SKM-1 treated with dmso at 0.1 percent for 144 hours (cell line): ENCODE measurements at regions not wholly inside any gene's neighbourhood (a gene's known extent, or its start where the extent isn't known, plus 50 kb on each side); places are given as distances from the start of the nearest gene placed in this dataset.

Experiments used
- DNase-seq: peaks from one replicate; lab custom pipeline; 2025; ENCODE audit not compliant: unreplicated experiment; lab: John Stamatoyannopoulos, UW

- DNase-seq = no peak
Measured at GRCh38 chr2:234732404-234733092, 219.3 kb upstream of the SH3BP4 start.

- DNase-seq = no peak
Measured at GRCh38 chr2:234731236-234731635, 220.6 kb upstream of the SH3BP4 start.

GRCh38 chr2:234730066-234730640 is 221.7 kb upstream of the SH3BP4 start:
- DNase-seq = no peak

- no peak for DNase-seq
Measured at GRCh38 chr2:234725528-234726264, 226.1 kb upstream of the SH3BP4 start.

DNA sequence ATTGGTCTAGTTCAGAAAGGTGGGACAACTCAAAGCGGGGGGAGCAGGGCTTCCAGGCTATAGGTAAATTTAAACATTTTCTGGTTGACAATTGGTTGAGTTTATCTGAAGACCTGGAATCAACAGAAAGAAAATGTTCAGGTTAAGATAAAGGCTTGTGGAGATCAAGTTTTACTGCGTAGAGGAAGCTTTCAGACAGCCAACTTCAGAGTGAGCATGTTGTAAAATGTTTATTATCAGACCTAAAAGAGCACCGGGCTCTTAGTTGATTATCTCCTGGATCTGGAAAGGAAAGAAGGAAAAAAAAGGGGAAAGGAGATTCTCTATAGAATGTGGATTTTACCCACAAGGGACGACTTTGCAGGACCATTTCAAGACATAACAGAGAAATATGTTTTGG is 227.0 kb upstream of the SH3BP4 start:
- DNase-seq = no peak

GRCh38 chr2:234723400-234723799 is 226.5 kb upstream of the ARL4C start:
- no peak for DNase-seq

- DNase-seq = no peak
Measured at GRCh38 chr2:234722176-234722575, 225.3 kb upstream of the ARL4C start.

DNA sequence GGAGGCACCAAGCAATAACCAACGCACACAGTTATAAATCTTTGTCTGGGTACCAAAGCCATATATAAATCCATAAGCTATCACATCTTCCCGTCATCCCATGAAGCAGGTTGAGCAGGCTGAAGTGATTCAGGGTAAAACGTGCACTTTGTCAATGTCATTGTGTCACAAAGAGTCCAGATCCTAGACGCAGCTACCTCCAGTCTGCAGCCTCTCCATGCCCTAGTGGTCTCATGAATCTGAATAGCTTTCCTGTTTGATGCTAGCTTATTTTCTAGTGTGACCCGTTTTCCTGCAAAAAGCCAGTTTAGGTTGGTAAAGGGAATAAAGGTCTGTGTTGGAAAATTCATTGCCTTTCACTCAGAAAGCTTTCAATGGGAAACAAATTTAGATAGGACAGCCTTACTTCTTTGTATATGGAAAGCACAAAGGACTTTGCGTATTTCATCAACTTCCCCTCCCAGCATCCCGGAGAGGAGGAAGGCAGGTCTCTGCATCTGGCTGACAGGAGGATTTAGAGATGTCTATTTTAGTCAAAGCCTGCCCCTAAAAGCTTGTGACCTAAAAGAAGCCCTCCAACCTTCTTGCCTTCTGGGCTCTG is 222.3 kb upstream of the ARL4C start:
- no peak for DNase-seq

DNA sequence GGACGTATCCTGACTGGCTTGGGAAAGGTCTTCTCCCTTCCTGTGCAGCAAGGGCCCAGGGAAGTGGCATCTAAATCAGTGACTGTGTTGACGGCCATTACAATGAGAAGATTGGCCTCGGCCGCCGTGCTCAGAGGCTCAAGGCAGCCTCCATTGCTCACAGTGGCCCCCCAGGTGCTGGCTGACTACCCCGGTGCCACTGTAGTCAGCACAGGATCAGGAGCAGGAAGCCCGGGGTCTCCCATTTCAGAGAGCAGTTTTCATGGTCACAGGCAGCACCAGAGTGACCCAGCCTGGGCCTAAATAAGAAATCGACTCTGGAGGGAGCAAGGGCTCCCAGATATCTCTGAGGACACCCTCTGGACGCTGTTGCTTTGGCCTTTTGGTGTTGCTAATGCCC is 219.4 kb upstream of the ARL4C start:
- DNase-seq = no peak

GRCh38 chr2:234715671-234716250 is 218.9 kb upstream of the ARL4C start:
- no peak for DNase-seq

DNA sequence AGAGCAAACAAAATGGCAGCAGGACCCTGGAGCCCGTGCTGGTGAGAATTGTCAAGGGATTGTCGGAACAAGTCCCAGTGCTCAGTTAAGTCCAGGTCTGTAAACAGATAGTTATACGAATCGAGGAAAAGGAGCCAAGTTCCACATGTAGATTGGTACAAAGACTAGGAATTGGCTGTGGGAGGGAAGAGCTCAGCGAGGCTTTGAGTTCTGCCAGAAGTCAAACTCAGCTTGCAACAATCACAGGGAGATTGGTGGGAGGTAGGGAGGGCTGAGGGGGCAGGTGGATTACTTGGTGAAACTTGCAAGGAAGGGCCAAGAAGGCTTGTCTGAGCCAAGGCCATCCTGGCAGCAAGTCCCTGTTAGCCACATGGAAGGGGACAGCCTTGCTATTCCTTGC is 217.8 kb upstream of the ARL4C start:
- no peak for DNase-seq

DNA sequence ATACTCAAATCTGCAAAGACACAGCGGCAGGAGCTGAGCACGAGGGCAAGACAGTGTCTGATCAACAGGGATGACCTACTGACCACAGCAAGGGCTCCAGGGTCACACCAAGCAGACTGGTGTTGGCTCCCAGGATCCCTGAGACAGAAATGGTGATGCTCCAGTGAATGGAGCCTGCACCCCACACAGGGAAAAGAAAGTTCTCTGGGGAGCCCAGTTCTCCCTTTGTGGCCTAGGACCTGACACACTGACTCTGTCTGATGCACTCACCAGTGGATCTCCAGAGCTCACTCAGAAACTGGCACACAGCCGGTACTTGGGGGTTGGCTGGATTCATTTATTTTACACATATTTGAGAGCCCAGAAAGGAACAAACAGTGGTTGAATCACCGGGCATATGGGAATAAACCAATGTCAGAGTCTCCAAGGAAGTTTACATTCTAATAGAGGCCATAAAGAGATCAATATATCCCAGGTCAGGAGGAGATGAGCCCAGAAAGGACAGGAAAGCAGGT is 215.6 kb upstream of the ARL4C start:
- DNase-seq = no peak

DNA sequence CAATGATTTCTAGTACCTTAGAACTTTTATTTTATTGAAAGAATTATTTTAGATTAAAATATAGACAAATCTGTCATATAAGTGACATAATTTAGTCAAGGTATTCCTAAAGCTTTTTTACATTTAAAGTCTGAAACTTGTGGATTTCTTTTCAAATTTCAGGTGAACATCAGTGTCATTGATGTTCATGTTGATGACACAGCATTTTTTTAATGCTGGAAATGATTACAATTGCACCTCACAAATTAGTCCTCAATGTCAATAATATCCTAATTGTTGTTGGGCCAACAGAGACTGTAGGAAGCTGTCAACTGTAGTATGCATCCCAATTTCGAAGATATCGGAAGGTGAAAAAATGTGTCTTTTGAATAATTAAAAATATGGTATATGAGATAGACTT is 214.4 kb upstream of the ARL4C start:
- no peak for DNase-seq

DNA sequence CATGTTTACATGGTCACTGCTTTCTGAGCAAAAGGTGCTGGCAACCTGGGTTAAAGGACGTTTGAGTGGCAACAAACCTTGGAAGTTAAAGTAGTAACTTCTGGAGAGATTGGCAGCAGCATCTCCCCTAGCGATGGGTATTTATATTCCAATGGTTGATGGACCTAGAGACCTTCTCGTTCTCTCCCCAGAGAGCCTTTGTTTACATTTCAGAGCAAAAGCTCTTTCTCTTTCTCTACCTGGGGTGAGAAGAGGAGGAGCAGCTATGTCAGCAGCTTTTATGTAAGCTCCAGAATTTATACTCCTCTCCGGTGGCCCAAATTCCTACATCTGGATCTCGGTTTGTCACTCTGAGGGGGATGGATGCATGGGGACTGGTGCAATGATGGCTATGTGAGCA is 213.7 kb upstream of the ARL4C start:
- no peak for DNase-seq

GRCh38 chr2:234710066-234710465 is 213.2 kb upstream of the ARL4C start:
- no peak for DNase-seq

DNA sequence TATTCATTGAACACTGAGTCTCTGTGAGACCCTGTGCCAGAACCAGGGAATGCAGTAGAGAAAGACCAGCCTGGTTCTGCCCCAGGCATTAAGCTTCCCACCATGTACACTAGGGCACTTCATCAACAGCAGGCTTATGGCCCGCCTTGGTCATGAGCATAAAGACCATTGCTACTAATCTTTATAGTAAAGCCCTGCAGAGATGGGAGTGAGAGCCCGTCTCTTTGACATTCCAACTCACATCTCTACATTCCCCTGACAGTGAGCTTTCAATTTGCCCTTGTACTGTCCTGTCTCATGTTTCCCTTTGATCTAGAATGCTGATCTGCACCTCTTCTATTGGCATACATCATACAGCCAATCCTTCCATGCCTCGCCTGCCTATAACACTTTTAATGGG is 211.8 kb upstream of the ARL4C start:
- no peak for DNase-seq

- DNase-seq = no peak
Measured at GRCh38 chr2:234708091-234708683, 211.3 kb upstream of the ARL4C start.

DNA sequence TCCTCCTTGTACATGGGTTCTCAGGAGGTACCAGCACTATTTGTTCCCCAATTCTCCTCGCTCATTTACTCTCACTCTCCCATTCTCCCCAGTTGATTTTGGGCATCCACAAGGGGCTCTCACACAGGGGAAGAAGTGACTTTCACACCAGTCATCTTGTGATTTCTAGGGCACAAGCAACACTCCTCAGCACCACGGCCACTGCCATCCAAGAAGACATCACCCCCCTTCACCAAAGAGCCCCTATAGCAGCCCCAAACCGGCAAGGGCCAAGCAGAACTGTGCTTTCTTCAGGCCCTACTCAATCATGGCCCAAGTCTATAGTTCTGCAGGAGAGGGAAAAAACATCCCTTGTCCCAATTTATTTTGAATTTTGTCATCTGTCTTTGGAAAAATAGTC is 209.2 kb upstream of the ARL4C start:
- DNase-seq = no peak

DNA sequence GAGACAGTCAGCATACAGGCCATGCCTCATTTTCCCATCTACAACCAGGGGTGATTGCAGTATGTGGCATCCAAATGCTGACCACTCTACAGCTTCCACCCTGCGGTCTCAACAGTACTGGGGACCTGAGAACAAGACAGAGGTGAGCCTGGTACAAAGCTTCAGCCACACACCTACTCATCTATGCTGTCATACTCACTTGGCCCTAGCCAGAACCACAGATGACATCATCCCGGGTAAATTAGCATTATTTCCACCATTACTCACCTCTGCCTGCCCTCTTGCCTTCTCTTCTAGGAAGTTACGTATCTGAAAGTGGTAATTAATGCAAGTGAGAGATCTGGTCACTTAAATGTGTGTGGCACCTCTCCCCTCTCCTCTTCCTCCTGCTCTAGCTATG is 208.2 kb upstream of the ARL4C start:
- DNase-seq = no peak

- no peak for DNase-seq
Measured at GRCh38 chr2:234703258-234703657, 206.4 kb upstream of the ARL4C start.

- no peak for DNase-seq
Measured at GRCh38 chr2:234702731-234703225, 205.9 kb upstream of the ARL4C start.
